ENCODE measurements at regions not wholly inside any gene's neighbourhood (a gene's known extent, or its start where the extent isn't known, plus 50 kb on each side); places are given as distances from the start of the nearest gene placed in this dataset.

- TF ChIP-seq CTCF (IDR thresholded peaks at IDR 0.05; ENCODE audit: low read depth, low read length, poor library complexity, severe bottlenecking) (no peak), EZH2phosphoT487 (IDR thresholded peaks at IDR 0.05; ENCODE audit: borderline replicate concordance, low read length) (no peak)
Observed at GRCh38 chr12:93205361-93205760, 172.4 kb upstream of the NUDT4 start.

Measured in DOHH2 (cell line).